ENCODE measurements at regions not wholly inside any gene's neighbourhood (a gene's known extent, or its start where the extent isn't known, plus 50 kb on each side); places are given as distances from the start of the nearest gene placed in this dataset.

DNA sequence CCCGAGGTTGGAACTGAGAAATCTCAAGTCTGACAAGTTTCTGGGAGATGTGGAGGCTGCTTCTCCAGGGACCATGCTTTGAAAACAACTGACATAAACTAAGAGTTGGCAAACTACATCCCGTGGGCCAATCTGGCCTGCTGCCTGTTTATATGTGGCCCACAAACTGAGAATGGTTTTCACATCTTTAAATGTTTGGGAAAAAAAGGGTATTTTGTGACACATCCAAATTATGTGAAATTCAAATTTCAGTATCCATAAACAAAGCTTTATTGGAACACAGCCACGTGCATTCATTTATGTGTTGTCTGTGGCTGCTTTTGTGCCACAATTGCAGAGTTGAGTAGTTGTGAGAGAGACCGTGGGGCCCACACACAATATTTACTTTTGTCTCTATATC lies 163.8 kb upstream of the PIRT start:
- Histone ChIP-seq H4K20me1 (ENCODE audit: control insufficient read depth, insufficient read depth) (no peaks in the 10 kb centered on the region), H3K9me3 (replicated peaks; ENCODE audit: control insufficient read depth, insufficient read depth, low read length) (no peaks in the 10 kb centered on the region), H3K27me3 (replicated peaks in 1 of 2; ENCODE audit: control insufficient read depth in 2 of 2, insufficient read depth in 2 of 2, low read length in 1 of 2) (no peaks in the 10 kb centered on the region), H3K36me3 (ENCODE audit: control insufficient read depth in 2 of 2, insufficient read depth in 2 of 2, low read length in 1 of 2) (no peaks in the 10 kb centered on the region), H3K4me3 (no peak overlapping the region), H3K27ac (ENCODE audit: control insufficient read depth, insufficient read depth) (no peak overlapping the region), H3K4me1 (ENCODE audit: control insufficient read depth, insufficient read depth, low read length) (no peaks in the 10 kb centered on the region), H3K9ac (ENCODE audit: control insufficient read depth, insufficient read depth, low read length) (no peak overlapping the region), H2AFZ (ENCODE audit: control insufficient read depth, low read depth, low read length) (no peak overlapping the region), H3K4me2 (ENCODE audit: control insufficient read depth, insufficient read depth) (no peak overlapping the region), H3K79me2 (ENCODE audit: control insufficient read depth, insufficient read depth, low read length) (no peaks in the 10 kb centered on the region)
- 1% methylated on average over 4 of the region's 4 CpGs for WGBS (ENCODE audit: insufficient coverage, insufficient replicate concordance, low lambda C conversion rate, missing lambda C conversion rate)
- POLR2A ChIA-PET: no interaction called here
- no TSS peak for BruUV-seq (replicated peaks)
- intact Hi-C loops (cut with micrococcal nuclease; ENCODE audit: unreplicated experiment): no loop called here
- ATAC-seq (no peak), FAIRE-seq (no peak), DNase-seq (ENCODE audit: low read depth, low spot score) (no peak)
- CTCF ChIA-PET: no interaction called here
- RAD21 ChIA-PET (ENCODE audit: unreplicated experiment): no interaction called here
- SMC1A ChIA-PET (ENCODE audit: uncharacterized antibody, unreplicated experiment): no interaction called here
- TF ChIP-seq, protein P1, sequence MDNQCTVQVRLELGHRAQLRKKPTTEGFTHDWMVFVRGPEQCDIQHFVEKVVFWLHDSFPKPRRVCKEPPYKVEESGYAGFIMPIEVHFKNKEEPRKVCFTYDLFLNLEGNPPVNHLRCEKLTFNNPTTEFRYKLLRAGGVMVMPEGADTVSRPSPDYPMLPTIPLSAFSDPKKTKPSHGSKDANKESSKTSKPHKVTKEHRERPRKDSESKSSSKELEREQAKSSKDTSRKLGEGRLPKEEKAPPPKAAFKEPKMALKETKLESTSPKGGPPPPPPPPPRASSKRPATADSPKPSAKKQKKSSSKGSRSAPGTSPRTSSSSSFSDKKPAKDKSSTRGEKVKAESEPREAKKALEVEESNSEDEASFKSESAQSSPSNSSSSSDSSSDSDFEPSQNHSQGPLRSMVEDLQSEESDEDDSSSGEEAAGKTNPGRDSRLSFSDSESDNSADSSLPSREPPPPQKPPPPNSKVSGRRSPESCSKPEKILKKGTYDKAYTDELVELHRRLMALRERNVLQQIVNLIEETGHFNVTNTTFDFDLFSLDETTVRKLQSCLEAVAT (IDR thresholded peaks at IDR 0.05): no peak
- TF ChIP-seq, protein P2, sequence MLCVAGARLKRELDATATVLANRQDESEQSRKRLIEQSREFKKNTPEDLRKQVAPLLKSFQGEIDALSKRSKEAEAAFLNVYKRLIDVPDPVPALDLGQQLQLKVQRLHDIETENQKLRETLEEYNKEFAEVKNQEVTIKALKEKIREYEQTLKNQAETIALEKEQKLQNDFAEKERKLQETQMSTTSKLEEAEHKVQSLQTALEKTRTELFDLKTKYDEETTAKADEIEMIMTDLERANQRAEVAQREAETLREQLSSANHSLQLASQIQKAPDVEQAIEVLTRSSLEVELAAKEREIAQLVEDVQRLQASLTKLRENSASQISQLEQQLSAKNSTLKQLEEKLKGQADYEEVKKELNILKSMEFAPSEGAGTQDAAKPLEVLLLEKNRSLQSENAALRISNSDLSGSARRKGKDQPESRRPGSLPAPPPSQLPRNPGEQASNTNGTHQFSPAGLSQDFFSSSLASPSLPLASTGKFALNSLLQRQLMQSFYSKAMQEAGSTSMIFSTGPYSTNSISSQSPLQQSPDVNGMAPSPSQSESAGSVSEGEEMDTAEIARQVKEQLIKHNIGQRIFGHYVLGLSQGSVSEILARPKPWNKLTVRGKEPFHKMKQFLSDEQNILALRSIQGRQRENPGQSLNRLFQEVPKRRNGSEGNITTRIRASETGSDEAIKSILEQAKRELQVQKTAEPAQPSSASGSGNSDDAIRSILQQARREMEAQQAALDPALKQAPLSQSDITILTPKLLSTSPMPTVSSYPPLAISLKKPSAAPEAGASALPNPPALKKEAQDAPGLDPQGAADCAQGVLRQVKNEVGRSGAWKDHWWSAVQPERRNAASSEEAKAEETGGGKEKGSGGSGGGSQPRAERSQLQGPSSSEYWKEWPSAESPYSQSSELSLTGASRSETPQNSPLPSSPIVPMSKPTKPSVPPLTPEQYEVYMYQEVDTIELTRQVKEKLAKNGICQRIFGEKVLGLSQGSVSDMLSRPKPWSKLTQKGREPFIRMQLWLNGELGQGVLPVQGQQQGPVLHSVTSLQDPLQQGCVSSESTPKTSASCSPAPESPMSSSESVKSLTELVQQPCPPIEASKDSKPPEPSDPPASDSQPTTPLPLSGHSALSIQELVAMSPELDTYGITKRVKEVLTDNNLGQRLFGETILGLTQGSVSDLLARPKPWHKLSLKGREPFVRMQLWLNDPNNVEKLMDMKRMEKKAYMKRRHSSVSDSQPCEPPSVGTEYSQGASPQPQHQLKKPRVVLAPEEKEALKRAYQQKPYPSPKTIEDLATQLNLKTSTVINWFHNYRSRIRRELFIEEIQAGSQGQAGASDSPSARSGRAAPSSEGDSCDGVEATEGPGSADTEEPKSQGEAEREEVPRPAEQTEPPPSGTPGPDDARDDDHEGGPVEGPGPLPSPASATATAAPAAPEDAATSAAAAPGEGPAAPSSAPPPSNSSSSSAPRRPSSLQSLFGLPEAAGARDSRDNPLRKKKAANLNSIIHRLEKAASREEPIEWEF (IDR thresholded peaks at IDR 0.05; ENCODE audit: insufficient replicate concordance, low read depth, low read length): no peak
- TF ChIP-seq EGR1 (IDR thresholded peaks at IDR 0.05; ENCODE audit: borderline replicate concordance in 1 of 2, low read depth in 2 of 2, low read length in 2 of 2): no peak
- no peak for TF ChIP-seq SREBF2 (IDR thresholded peaks at IDR 0.05; ENCODE audit: low read length)
- TF ChIP-seq RCOR1 (conservative IDR thresholded peaks at IDR 0.05; ENCODE audit: low read depth, low read length): no peak
- TF ChIP-seq ZNF622 (IDR thresholded peaks at IDR 0.05): no peak
- TF ChIP-seq, protein P3, sequence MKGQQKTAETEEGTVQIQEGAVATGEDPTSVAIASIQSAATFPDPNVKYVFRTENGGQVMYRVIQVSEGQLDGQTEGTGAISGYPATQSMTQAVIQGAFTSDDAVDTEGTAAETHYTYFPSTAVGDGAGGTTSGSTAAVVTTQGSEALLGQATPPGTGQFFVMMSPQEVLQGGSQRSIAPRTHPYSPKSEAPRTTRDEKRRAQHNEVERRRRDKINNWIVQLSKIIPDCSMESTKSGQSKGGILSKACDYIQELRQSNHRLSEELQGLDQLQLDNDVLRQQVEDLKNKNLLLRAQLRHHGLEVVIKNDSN (IDR thresholded peaks at IDR 0.05; ENCODE audit: borderline replicate concordance, extremely low read length, insufficient read depth, low read depth, low read length): no peak
- TF ChIP-seq JUNB (IDR thresholded peaks at IDR 0.05): no peak
- no peak for TF ChIP-seq ZNF24 (IDR thresholded peaks at IDR 0.05)
- no peak for TF ChIP-seq ZNF207 (IDR thresholded peaks at IDR 0.05; ENCODE audit: borderline replicate concordance)
- in situ Hi-C loops (cut with MboI): loop anchor here (25.0 kb wide), 3 partner anchors 161 to 411 kb away; no protein-coding TSS in a partner anchor
